Gastroesophageal sphincter (tissue), 4 donors: ENCODE measurements at regions not wholly inside any gene's neighbourhood (a gene's known extent, or its start where the extent isn't known, plus 50 kb on each side); places are given as distances from the start of the nearest gene placed in this dataset.
A peak's percentile ranks its signal among the peaks of the same experiment; 100 is the strongest.
"Not testable (repeated sequence)": the region's sequence is repeated elsewhere in the genome, so short reads cannot be mapped to it uniquely, and the experiment has no call there.

Experiments used
- ATAC-seq: fragments of 150-250 bp; one replicate; pipeline ENCODE4 v1.9.1; 2016; ENCODE audit warnings: mild to moderate bottlenecking, moderate library complexity
- H3K27ac ChIP-seq, 4 donors: fragments of 200-600 bp; sonication (generic) in 3 of 4; 1 replicate in 3 of 4; 2 replicates in 1 of 4; pipeline ENCODE4 v1.5.1; 2016 to 2019
- H3K27me3 ChIP-seq: fragments of 200-600 bp; sonication (generic); one replicate; pipeline ENCODE4 v1.5.1; 2019
- H3K36me3 ChIP-seq, 2 donors: fragments of 200-600 bp; sonication (generic); one replicate each; pipeline ENCODE4 v1.5.1; 2019; ENCODE audit warnings: control low read depth in 1 of 2
- H3K4me1 ChIP-seq, 3 donors: fragments of 200-600 bp; sonication (generic); 1 replicate in 2 of 3; 2 replicates in 1 of 3; pipeline ENCODE4 v1.5.1; 2016 to 2019; ENCODE audit warnings: control low read depth in 2 of 3
- H3K4me3 ChIP-seq, 2 donors: fragments of 200-600 bp; sonication (generic); one replicate each; pipeline ENCODE4 v1.5.1; 2019; ENCODE audit warnings: mild to moderate bottlenecking in 1 of 2, moderate library complexity in 1 of 2
- H3K9me3 ChIP-seq, 3 donors: fragments of 200-600 bp; sonication (generic); one replicate each; pipeline ENCODE4 v1.5.1; 2017 to 2019; ENCODE audit warnings: control low read depth in 2 of 3
- CTCF ChIP-seq, 4 experiments: fragments of 200-600 bp in 2 of 4; fragments of 450-650 bp in 2 of 4; sonication (generic) in 1 of 4; IDR thresholded peaks; one replicate each; pipeline ENCODE4 v1.5.1; 2017 to 2019; ENCODE audit warnings: antibody characterized with exemption in 4 of 4, mild to moderate bottlenecking in 2 of 4, moderate library complexity in 2 of 4
- EP300 ChIP-seq: sonication (generic); formaldehyde crosslinking; IDR thresholded peaks from one replicate; pipeline ENCODE4 v1.6.1; 2017; ENCODE audit warnings: antibody characterized with exemption, mild to moderate bottlenecking
- POLR2A ChIP-seq, 2 donors: fragments of 450-650 bp; IDR thresholded peaks; one replicate each; pipeline ENCODE4 v1.6.1; 2017; ENCODE audit warnings: antibody characterized with exemption in 2 of 2, mild to moderate bottlenecking in 2 of 2, moderate library complexity in 1 of 2
- POLR2AphosphoS5 ChIP-seq: sonication (generic); formaldehyde crosslinking; IDR thresholded peaks from one replicate; pipeline ENCODE4 v1.6.1; 2017; ENCODE audit warnings: antibody characterized with exemption
- WGBS, 2 donors: methylation state at CpG; one replicate each; pipeline ENCODE4 v1.1.5; 2018; ENCODE audit warnings: low coverage in 1 of 2; 5-methylcytosine and 5-hydroxymethylcytosine counted together

- Histone ChIP-seq H3K27ac (no peak overlapping the region), H3K4me1 (peaks cover 0 to 5% (median 0%) of the 10 kb centered on the region in 3 donors), H3K27me3 (no peaks in the 10 kb centered on the region), H3K9me3 (no peaks in the 10 kb centered on the region), H3K36me3 (no peaks in the 10 kb centered on the region), H3K4me3 (no peak overlapping the region)
- 12 to 14% methylated on average over 8 of the region's 8 CpGs for WGBS, 2 donors
- peak; percentile 48 for ATAC-seq
- TF ChIP-seq CTCF (IDR thresholded peaks at IDR 0.05) (no peak), POLR2AphosphoS5 (no peak), EP300 (no peak), POLR2A (IDR thresholded peaks at IDR 0.05) (no peak)
Measured at GRCh38 chr21:35189077-35189863, 140.2 kb upstream of the RUNX1 start.

- H3K27me3 ChIP-seq, H3K4me1 ChIP-seq, H3K4me3 ChIP-seq, H3K9me3 ChIP-seq, H3K36me3 ChIP-seq, H3K27ac ChIP-seq, ATAC-seq: not testable (repeated sequence)
- 50 to 84% methylated on average over 1 to 2 of the region's 2 CpGs for WGBS, 2 donors
Measured at GRCh38 chr21:35183389-35183788, 134.3 kb upstream of the RUNX1 start.

GRCh38 chr21:35179990-35180540 is 131.0 kb upstream of the RUNX1 start:
- WGBS, 2 donors, result 31 to 67% methylated on average over 1 of the region's 1 CpG
- Histone ChIP-seq H3K27ac (no peak overlapping the region), H3K36me3 (no peaks in the 10 kb centered on the region), H3K27me3 (no peaks in the 10 kb centered on the region), H3K4me3 (no peak overlapping the region), H3K4me1 (no peaks in the 10 kb centered on the region), H3K9me3 (no peaks in the 10 kb centered on the region)
- ATAC-seq, result no peak
- TF ChIP-seq POLR2A (IDR thresholded peaks at IDR 0.05), result no peak
- no peak for TF ChIP-seq EP300
- TF ChIP-seq CTCF (IDR thresholded peaks at IDR 0.05), result no peak
- no peak for TF ChIP-seq POLR2AphosphoS5

- WGBS, 2 donors, result no CpG with 5 or more reads among the region's 1 CpG
- ATAC-seq, result no peak
- H3K4me1 ChIP-seq, result no peaks in the 10 kb centered on the region
- H3K27ac ChIP-seq, result no peak overlapping the region
- H3K9me3 ChIP-seq, result no peaks in the 10 kb centered on the region
- no peak overlapping the region for H3K4me3 ChIP-seq
- H3K27me3 ChIP-seq, result no peaks in the 10 kb centered on the region
- no peaks in the 10 kb centered on the region for H3K36me3 ChIP-seq
- TF ChIP-seq POLR2A (IDR thresholded peaks at IDR 0.05) (no peak), POLR2AphosphoS5 (no peak), EP300 (no peak), CTCF (IDR thresholded peaks at IDR 0.05) (no peak)
Measured at GRCh38 chr21:35178827-35179226, 129.7 kb upstream of the RUNX1 start.

GRCh38 chr21:35178098-35178497 is 129.0 kb upstream of the RUNX1 start:
- H3K27ac ChIP-seq, result no peak overlapping the region
- no peaks in the 10 kb centered on the region for H3K27me3 ChIP-seq
- H3K4me1 ChIP-seq, result no peaks in the 10 kb centered on the region
- ATAC-seq, result no peak
- H3K4me3 ChIP-seq, result no peak overlapping the region
- WGBS, 2 donors, result 46 to 90% methylated on average over 1 to 4 of the region's 4 CpGs
- H3K36me3 ChIP-seq, result no peaks in the 10 kb centered on the region
- no peaks in the 10 kb centered on the region for H3K9me3 ChIP-seq
- no peak for TF ChIP-seq CTCF (IDR thresholded peaks at IDR 0.05)
- TF ChIP-seq POLR2AphosphoS5, result no peak
- no peak for TF ChIP-seq EP300
- no peak for TF ChIP-seq POLR2A (IDR thresholded peaks at IDR 0.05)
